Immature natural killer cell (primary cell): ENCODE measurements at regions not wholly inside any gene's neighbourhood (a gene's known extent, or its start where the extent isn't known, plus 50 kb on each side); places are given as distances from the start of the nearest gene placed in this dataset.

Source experiments
- DNase-seq, 3 donors: peaks; one replicate each; pipeline ENCODE4 v3.0.0; 2022; ENCODE audit warnings: mixed read lengths in 1 of 3
- H3K27ac Mint-ChIP-seq, 6 donors: one replicate each; pipeline ENCODE4 v1.8.0; 2020; ENCODE audit warnings: mixed read lengths in 6 of 6, mild to moderate bottlenecking in 5 of 6, inconsistent platforms in 4 of 6, moderate library complexity in 3 of 6
- H3K27me3 Mint-ChIP-seq, 3 donors: one replicate each; pipeline ENCODE4 v1.8.0; 2020 to 2021; ENCODE audit warnings: low read depth in 3 of 3, mild to moderate bottlenecking in 3 of 3, mixed read lengths in 3 of 3, moderate library complexity in 3 of 3, inconsistent platforms in 1 of 3
- H3K36me3 Mint-ChIP-seq, 3 donors: one replicate each; pipeline ENCODE4 v1.8.0; 2020; ENCODE audit warnings: mixed read lengths in 3 of 3, inconsistent platforms in 2 of 3, mild to moderate bottlenecking in 2 of 3
- H3K4me1 Mint-ChIP-seq, 2 donors: one replicate each; pipeline ENCODE4 v1.8.0; 2020; ENCODE audit warnings: inconsistent platforms in 2 of 2, mild to moderate bottlenecking in 2 of 2, mixed read lengths in 2 of 2, moderate library complexity in 1 of 2
- H3K4me3 Mint-ChIP-seq, 5 donors: one replicate each; pipeline ENCODE4 v1.8.0; 2020; ENCODE audit warnings: mild to moderate bottlenecking in 5 of 5, mixed read lengths in 5 of 5, inconsistent platforms in 3 of 5, moderate library complexity in 3 of 5
- H3K9me3 Mint-ChIP-seq, 6 donors: one replicate each; pipeline ENCODE4 v1.8.0; 2020; ENCODE audit warnings: mild to moderate bottlenecking in 6 of 6, mixed read lengths in 6 of 6, inconsistent platforms in 4 of 6, moderate library complexity in 3 of 6

DNA sequence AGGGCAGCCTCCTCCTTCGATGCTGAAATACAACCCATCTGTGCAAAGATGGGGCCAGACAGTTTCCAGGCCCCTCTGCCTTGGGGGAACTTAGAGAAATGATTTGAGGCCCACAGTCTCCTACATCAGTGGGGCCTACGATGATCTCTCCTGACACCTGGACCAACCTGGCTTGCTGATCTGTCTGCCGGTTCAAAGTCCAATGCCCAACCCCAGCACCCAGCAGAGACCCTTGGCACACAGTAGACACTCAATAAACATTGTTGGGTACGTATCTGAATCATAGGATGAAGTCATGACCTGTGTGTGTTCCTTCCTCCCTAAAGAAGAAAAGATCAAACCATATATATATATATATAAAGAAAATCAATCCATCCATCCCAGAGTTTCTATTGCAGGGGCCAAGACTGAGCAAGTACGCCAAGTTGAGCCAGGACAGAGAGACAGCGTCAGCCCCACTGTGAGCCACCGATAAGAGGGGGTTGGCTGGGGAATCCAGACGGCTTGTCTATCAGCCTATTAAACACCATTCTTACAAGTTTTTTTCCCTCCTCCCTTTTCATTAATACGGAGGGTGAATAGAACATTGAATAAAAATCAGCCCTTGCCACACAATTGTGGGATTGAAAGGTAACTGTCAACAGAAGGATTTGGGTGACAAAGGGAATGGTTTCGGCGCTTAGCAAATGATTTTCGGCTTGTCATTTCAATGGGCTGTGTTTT is 244.1 kb downstream of the MN1 start:
- no peak for DNase-seq
- Mint-ChIP-seq H3K27ac (no peak overlapping the region), H3K4me1 (no peaks in the 10 kb centered on the region), H3K9me3 (no peaks in the 10 kb centered on the region), H3K4me3 (no peak overlapping the region), H3K36me3 (no peaks in the 10 kb centered on the region), H3K27me3 (peaks cover 1 to 11% (median 7%) of the 10 kb centered on the region in 3 donors)

DNA sequence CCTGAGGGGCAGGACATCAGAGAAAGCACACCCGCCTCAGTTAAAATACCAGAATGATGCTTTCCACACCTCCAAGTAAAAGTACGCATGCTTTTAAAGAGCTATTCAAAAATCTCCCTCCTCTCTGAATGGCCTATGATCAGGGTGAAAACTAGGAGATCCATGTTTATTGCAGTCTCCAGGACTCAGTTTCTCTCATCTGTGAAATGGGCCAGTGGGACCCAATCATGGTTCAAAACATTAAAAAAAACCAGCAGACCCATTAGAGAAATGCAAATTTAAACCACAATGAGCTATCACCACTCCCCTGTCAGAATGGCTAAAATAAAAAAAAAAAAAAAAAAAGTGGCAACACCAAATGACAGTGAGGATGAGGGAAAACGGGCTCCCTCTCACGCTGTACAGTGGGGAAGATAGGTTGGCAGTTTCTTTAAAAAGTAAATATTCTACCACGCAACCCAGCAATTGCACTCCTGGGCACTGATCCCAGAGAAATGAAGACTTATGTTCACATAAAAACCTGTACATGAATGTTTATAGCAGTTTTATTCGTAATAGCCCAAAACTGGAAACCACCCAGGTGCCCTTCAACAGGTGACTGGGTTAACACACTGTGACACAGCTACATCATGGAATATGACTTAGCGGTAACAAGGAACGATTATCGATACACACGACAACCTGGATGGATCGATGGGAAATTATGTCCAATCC is 242.7 kb downstream of the MN1 start:
- no peak for DNase-seq
- H3K27me3 Mint-ChIP-seq, result peaks cover 1 to 9% (median 8%) of the 10 kb centered on the region in 3 donors
- no peak overlapping the region for H3K27ac Mint-ChIP-seq
- no peak overlapping the region for H3K4me3 Mint-ChIP-seq
- no peaks in the 10 kb centered on the region for H3K4me1 Mint-ChIP-seq
- H3K36me3 Mint-ChIP-seq, result no peaks in the 10 kb centered on the region
- peaks cover 0 to 2% (median 0%) of the 10 kb centered on the region in 6 donors for H3K9me3 Mint-ChIP-seq

DNA sequence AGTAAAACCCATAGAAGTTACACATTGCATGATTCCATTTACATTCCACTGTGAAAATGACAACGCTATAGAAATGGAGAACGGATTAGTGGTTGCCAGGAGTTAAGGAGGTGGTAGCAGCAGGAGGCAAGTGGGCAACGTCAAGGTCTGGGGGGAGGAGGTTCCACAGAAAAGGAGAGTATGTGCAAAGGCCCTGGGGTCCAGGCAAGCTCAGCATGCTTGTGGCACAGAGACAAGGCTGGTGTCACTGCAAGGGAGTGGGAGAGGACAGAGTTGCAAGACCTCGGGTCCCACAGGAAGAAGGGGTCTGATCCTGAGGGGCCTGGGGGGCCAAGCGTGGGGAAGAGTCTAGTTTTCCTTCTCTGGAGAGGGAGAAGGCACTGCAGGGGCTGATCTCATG is 240.8 kb downstream of the MN1 start:
- DNase-seq, result no peak
- no peaks in the 10 kb centered on the region for H3K36me3 Mint-ChIP-seq

DNA sequence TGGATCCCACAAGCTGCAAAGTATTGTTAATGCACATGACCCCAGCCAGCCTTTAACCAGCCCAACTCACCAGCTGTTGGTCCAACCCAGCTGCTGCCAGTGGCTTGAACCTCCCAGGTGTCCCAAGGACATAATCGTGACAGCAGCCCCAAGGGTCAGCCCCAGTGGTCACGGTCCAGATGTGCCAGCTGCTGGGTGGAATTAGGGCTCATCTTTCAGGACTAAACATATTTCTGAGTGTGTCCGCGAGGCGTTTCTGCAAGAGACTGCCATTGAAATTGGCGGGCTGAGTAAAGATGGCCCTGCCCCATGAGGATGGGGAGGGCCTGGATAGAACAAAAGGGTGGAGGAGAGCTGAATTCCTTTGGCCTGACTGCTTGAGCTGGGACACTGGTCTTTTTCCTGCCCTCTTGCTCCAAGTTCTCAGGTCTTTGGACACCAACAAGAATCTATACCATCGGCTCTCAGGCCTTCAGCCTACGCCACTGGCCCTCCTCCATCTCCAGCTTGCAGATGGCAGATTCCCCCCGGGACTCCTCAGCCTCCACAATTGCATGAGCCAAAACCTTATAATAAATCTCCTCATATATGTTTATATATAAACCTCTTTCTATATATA is 240.2 kb downstream of the MN1 start:
- H3K9me3 Mint-ChIP-seq, result peaks cover 0 to 2% (median 0%) of the 10 kb centered on the region in 6 donors
- H3K4me3 Mint-ChIP-seq, result no peak overlapping the region
- H3K4me1 Mint-ChIP-seq, result no peaks in the 10 kb centered on the region
- no peak for DNase-seq
- no peaks in the 10 kb centered on the region for H3K36me3 Mint-ChIP-seq
- peaks cover 0 to 13% (median 4%) of the 10 kb centered on the region in 3 donors for H3K27me3 Mint-ChIP-seq
- no peak overlapping the region for H3K27ac Mint-ChIP-seq

More for the DNA sequence above, 240.8 kb downstream of the MN1 start:
- Mint-ChIP-seq H3K4me1 (no peaks in the 10 kb centered on the region), H3K4me3 (no peak overlapping the region), H3K27ac (no peak overlapping the region), H3K27me3 (peaks cover 0 to 9% (median 5%) of the 10 kb centered on the region in 3 donors), H3K9me3 (peaks cover 0 to 2% (median 0%) of the 10 kb centered on the region in 6 donors)

DNA sequence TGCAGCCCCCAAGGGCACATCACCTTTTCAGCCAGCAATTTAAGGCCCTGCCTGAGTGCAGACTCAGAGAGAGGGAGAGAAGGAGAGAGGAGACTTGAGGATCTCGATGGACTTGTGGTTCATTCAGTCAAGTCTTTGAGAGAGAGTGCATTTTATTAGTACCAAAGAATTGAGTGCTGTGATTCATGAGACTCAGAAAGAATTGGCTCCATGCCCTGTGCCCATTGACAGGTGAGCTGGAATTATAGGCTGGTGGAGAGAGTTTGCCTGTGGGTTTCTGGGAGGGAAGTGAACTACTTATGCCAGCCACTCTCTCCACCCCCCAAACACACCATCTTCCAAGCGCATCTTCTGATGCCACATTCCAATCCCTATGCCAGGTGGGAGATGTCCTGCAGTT is 236.8 kb downstream of the MN1 start:
- H3K4me3 Mint-ChIP-seq, result no peak overlapping the region
- H3K27ac Mint-ChIP-seq, result no peak overlapping the region

DNA sequence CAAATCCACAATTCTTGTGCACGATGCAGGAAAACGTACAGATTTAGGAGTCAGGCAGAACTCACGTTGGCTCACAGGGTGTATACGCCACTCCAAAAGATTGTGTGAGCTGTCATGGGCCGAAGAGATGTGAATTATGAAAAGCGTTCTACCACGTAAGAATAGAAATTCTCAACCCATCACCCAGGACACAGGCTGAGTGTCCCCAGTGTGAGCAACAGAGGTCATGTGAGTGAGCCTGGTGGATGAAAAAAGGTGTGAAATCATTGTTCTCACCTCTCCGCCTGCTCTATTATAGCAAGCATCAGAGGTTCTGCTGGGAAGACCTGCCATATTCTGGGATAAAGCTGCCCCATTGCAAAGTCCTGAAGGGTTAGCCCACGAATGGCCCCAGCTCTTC is 235.0 kb downstream of the MN1 start:
- H3K27me3 Mint-ChIP-seq, result peaks cover 2 to 13% (median 3%) of the 10 kb centered on the region in 3 donors
- H3K4me1 Mint-ChIP-seq, result no peaks in the 10 kb centered on the region
- H3K9me3 Mint-ChIP-seq, result peaks cover 0 to 2% (median 0%) of the 10 kb centered on the region in 6 donors
- no peak for DNase-seq
- no peak overlapping the region for H3K27ac Mint-ChIP-seq
- no peak overlapping the region for H3K4me3 Mint-ChIP-seq
- H3K36me3 Mint-ChIP-seq, result no peaks in the 10 kb centered on the region

More for the DNA sequence above, 236.8 kb downstream of the MN1 start:
- no peak for DNase-seq
- Mint-ChIP-seq H3K4me1 (no peaks in the 10 kb centered on the region), H3K9me3 (peaks cover 0 to 2% (median 0%) of the 10 kb centered on the region in 6 donors), H3K27me3 (peaks cover 0 to 13% (median 3%) of the 10 kb centered on the region in 3 donors), H3K36me3 (no peaks in the 10 kb centered on the region)

DNA sequence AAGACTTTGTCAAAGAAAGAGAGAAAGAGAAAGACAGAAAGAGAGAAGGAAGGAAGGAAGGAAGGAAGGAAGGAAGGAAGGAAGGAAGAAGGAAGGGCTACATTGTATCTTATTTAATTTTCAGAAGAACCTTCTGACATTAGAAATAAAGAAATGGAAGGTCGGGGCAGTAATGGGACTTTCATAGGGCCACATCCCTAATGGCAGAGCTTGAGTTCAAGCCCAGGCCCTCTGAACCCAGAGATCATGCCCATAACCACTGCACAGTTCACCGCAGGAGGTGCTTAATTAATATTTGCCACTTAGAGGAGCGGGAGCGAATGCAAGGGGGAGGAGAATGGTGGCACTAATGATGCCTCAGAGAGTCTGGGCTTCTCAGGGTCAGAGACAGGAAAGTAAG is 233.3 kb downstream of the MN1 start:
- H3K9me3 Mint-ChIP-seq, result no peaks in the 10 kb centered on the region
- H3K27me3 Mint-ChIP-seq, result peaks cover 7 to 11% (median 7%) of the 10 kb centered on the region in 3 donors
- H3K4me1 Mint-ChIP-seq, result no peaks in the 10 kb centered on the region
- no peaks in the 10 kb centered on the region for H3K36me3 Mint-ChIP-seq
- no peak overlapping the region for H3K27ac Mint-ChIP-seq
- DNase-seq, result no peak
- no peak overlapping the region for H3K4me3 Mint-ChIP-seq

DNA sequence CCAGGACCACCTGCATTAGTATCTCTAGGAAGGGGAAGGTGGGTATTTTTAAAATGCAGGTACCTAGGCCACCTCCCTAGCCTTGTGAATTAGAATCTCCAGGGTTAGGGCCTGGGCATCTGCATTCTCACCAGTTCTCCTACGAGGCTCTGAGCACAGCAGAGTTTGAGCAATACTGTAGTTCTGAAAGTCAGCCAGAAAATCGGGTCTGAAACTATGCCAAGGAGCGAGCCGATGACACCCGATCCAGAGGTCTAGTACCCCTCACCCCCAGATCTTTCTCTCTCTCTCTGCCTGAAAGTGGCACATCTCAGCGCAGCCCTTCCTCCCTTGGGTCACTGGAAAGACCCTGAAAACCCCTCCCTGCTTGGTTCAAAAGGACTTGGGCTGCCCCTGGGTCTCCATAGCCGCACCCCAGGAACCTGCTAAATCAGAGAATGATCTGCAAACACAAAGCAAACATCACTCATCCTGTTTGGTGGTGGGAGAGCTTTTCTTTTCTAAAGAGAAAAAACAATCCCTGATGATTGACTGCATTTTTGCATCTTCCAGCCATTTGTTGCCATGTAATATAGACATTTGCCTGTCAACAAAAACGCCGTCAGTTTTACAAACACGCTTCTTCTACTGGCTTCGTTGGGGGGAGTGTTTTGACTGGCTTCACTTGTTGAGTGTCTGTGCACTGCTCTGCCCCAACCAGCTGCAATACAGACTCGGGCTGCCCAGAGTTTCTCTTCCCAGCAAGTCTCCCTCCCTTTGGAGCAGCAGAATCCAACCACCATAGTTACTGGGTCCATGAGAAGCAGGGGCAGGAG is 229.9 kb downstream of the MN1 start:
- H3K27ac Mint-ChIP-seq, result no peak overlapping the region
- H3K4me1 Mint-ChIP-seq, result no peaks in the 10 kb centered on the region
- peaks cover 5 to 8% (median 7%) of the 10 kb centered on the region in 3 donors for H3K27me3 Mint-ChIP-seq
- no peaks in the 10 kb centered on the region for H3K9me3 Mint-ChIP-seq
- H3K4me3 Mint-ChIP-seq, result no peak overlapping the region
- DNase-seq, result no peak
- no peaks in the 10 kb centered on the region for H3K36me3 Mint-ChIP-seq

DNA sequence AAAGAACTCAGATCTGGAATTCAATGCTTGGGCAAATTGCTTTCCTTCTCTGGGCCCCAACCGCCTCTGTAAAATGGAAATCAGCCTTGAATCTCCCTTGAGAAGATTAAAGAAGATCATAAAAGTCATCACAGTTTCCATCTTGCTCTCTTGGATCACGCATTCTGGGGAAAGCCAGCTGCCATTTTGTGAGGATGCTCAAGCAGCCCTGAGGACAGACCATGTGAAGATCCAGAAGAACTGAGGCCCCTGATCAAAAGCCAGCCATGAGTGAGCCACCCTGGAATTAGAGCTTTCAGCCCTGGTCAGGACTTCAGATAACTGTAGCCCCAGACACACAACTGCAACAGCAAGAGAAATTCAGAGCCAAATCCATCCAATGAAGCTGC is 229.3 kb downstream of the MN1 start:
- no peak for DNase-seq
- Mint-ChIP-seq H3K4me3 (no peak overlapping the region), H3K36me3 (no peaks in the 10 kb centered on the region), H3K27me3 (peaks cover 5 to 8% (median 7%) of the 10 kb centered on the region in 3 donors), H3K27ac (no peak overlapping the region), H3K4me1 (no peaks in the 10 kb centered on the region), H3K9me3 (no peaks in the 10 kb centered on the region)

DNA sequence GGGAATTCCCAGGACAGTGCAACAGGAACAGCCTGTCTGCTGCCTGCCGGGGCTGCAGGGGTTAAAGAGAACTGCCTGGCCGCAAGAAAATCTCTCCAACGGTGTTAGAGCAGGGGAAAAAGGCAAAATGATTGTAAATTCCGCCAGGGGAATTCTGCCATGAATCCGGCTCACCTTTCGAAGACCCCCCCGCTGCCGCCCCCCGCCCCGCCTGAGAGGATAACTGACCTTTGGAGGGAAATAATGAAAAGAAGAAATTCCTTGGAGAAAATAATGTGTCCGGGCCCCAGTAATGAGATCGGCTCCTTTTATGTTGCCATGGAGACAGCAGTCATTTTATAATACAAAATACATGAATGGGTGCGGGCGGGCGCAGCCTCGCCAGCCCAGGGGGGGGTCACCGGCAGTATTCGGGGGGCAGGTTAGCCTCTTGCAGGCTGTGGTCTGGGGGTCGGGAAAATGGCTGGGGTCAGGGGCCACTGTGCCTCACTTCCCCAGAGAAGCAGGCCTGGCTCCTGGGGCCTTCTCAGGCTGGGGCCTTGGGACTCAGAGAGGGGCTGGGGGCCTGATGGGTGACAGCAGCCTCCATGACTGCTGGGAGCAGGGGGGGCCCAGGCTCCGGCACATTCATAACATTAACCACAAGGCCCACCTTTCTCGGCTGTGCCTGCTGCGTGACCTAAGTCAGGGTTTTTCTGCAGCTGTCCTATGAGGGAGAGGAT is 228.1 kb downstream of the MN1 start:
- Mint-ChIP-seq H3K27me3 (peaks cover 5 to 7% (median 7%) of the 10 kb centered on the region in 3 donors), H3K4me1 (no peaks in the 10 kb centered on the region), H3K9me3 (no peaks in the 10 kb centered on the region), H3K27ac (no peak overlapping the region), H3K36me3 (no peaks in the 10 kb centered on the region), H3K4me3 (no peak overlapping the region)
- DNase-seq, result no peak

DNA sequence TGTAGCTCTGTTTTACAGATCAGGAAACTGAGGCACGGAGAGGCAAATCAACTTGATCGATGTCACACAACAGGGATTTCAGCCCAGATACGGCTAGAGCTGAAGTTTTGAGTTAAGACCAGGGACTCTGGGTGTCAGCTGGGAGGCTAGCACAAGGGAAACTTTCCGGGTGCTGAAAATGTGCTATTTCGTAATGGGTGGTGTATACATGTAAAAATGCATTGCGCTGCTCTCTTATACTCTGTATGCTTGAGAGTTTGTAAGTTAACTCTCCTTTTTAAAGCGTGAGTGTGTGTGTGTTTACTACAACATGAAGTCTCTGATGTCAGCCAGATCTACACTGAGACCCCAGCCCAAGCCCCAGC is 227.6 kb downstream of the MN1 start:
- DNase-seq, result no peak
- Mint-ChIP-seq H3K9me3 (no peaks in the 10 kb centered on the region), H3K27me3 (peaks cover 5 to 7% (median 7%) of the 10 kb centered on the region in 3 donors), H3K4me1 (no peaks in the 10 kb centered on the region), H3K27ac (no peak overlapping the region), H3K4me3 (no peak overlapping the region), H3K36me3 (no peaks in the 10 kb centered on the region)

DNA sequence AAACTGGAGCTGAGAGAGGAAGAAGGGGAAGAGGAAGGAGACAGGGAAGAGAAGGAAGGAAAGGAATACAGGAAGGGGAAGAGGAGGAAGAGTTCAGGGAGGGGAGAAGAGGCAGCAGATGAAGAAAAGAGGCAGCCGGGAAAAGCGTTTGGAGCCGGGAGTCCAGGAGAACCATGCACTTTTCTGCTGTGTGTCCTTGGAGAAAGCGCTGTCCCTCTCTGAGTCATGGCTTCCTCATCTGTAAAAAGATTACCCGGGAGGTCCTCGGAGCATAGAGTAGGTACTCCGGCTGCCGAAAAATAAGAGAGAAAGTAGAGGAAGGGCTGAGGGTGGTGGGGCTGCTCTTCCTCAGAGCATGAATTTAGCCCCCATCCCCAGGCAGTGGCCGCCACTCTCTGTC is 226.9 kb downstream of the MN1 start:
- Mint-ChIP-seq H3K36me3 (no peaks in the 10 kb centered on the region), H3K4me1 (no peaks in the 10 kb centered on the region), H3K4me3 (no peak overlapping the region), H3K27me3 (peaks cover 7 to 9% (median 7%) of the 10 kb centered on the region in 3 donors), H3K27ac (no peak overlapping the region), H3K9me3 (no peaks in the 10 kb centered on the region)
- DNase-seq, result no peak

DNA sequence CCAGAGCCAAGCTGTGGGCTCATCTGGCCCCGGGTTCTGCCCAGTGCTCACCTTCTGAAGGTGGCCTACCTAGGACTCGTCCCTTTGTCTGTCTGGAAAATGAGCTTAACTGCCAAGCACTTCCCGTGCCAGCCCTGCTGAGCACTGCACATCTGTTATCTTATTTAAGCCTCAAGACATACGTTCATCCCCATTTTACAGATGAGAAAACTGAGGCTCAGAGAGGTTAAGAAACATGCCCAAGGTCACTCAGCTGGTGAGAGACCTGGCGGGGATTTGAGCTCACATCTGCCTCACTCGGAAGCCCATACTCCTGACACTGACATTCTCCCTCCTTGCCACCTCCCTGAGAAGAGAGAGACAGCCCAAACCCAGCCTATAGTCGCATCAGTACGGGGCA is 226.2 kb downstream of the MN1 start:
- Mint-ChIP-seq H3K9me3 (no peaks in the 10 kb centered on the region), H3K4me3 (no peak overlapping the region), H3K27me3 (peaks cover 7 to 9% (median 7%) of the 10 kb centered on the region in 3 donors), H3K36me3 (no peaks in the 10 kb centered on the region), H3K4me1 (no peaks in the 10 kb centered on the region), H3K27ac (no peak overlapping the region)
- DNase-seq, result no peak
